KOPT-K1 (cell line): ENCODE measurements at regions not wholly inside any gene's neighbourhood (a gene's known extent, or its start where the extent isn't known, plus 50 kb on each side); places are given as distances from the start of the nearest gene placed in this dataset.

Experiments used
- H3K27ac ChIP-seq: fragments of 200-600 bp; sonication (generic); 2 replicates; pipeline ENCODE4 v1.5.1; 2016; ENCODE audit warnings: antibody characterized with exemption, mild to moderate bottlenecking, low read depth, low read length; ENCODE audit not compliant: poor library complexity, severe bottlenecking
- H3K36me3 ChIP-seq: fragments of 200-600 bp; sonication (generic); 2 replicates; pipeline ENCODE4 v1.5.1; 2017; ENCODE audit warnings: antibody characterized with exemption, mild to moderate bottlenecking, low read length, moderate library complexity; ENCODE audit not compliant: insufficient read depth
- H3K9me3 ChIP-seq: fragments of 200-600 bp; sonication (generic); 2 replicates; pipeline ENCODE4 v1.5.1; 2017; ENCODE audit warnings: antibody characterized with exemption, low read length, mild to moderate bottlenecking; ENCODE audit not compliant: insufficient read depth, poor library complexity, severe bottlenecking

DNA sequence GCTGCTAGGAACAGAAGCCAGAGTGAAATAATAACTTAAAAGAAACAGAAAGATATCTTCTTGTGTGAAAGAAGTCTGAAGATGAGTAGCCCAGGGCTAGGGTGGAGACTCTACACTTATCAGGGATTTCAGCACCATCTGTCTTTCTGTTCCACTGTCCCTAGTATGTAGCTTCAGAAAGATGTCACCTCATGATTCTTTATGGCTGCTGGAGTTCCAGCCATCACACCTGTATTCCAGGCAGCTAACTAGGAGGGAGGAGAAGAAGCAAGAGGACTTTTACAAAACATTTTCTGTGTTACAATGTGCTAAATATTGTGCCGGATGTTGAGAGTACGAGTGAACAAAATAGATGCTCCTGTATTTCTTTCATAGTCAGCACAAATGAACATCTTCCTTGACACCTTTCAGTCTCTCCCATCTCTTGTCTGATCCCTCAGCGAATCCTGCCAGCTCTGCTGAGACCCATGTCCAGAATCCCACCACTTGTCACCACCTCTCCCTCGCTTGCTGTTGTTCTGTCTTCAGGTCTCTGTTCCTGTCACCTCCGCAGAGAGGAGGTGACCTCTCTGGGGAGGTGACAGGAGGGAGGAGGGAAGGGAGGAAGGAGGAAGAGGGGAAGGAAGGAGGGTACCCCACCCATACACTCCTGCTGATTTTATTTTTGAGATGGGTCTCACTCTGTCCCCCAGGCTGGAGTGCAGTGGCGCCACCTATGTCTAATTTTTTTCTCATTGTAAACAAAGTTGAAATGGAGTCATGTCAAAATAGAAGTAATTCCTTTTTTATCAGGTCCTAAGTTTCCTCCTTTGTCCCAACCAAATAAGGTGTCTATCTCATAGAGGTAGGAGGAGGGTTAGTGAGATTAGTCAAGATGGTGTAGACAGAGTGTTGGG is 188.9 kb downstream of the TFAP2C start:
- Histone ChIP-seq H3K9me3 (no peaks in the 10 kb centered on the region), H3K27ac (peak overlapping the region; percentile 46), H3K36me3 (no peaks in the 10 kb centered on the region)

DNA sequence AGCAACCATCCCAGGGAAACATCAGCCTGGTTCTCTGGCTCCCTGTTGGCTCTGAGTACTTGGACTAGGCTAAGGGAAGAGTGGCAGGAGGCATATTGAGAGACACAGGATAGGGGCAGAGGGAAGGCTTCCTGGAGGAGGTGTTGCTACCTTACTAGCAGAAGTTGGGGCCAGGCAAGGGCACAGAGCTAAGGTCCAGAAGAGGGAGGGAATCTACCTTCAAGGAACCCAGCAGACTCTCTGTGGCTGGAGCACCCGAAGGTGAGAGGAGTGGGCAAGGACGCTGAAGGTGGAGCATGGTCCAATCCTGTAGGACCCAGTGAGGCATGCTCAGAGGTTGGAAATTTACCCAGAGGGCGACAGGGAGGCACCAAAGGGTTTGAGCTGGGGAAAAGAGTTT is 191.9 kb downstream of the TFAP2C start:
- no peaks in the 10 kb centered on the region for H3K9me3 ChIP-seq
- H3K36me3 ChIP-seq = no peaks in the 10 kb centered on the region
- H3K27ac ChIP-seq = no peak overlapping the region

DNA sequence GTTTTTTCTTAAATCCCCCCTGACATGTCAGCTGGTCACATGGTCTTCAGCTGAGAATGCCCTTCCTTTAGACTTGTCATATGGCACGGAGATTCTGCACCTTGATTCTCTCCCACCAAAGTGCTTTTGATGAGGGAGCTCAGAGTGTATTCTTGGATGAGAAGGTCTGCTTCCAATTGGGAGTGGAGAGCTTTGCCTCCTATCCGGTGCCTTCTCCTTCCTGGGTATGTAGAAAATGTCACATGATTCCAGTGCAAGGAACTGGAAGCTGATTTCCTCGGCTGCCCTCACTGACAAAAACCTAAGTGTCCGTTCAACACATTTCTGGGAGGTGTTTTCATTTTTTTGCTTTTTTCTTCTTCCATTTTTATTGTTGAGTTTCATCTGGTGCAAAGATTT is 197.2 kb downstream of the TFAP2C start:
- H3K27ac ChIP-seq = no peak overlapping the region
- H3K36me3 ChIP-seq = no peaks in the 10 kb centered on the region
- H3K9me3 ChIP-seq = no peaks in the 10 kb centered on the region

DNA sequence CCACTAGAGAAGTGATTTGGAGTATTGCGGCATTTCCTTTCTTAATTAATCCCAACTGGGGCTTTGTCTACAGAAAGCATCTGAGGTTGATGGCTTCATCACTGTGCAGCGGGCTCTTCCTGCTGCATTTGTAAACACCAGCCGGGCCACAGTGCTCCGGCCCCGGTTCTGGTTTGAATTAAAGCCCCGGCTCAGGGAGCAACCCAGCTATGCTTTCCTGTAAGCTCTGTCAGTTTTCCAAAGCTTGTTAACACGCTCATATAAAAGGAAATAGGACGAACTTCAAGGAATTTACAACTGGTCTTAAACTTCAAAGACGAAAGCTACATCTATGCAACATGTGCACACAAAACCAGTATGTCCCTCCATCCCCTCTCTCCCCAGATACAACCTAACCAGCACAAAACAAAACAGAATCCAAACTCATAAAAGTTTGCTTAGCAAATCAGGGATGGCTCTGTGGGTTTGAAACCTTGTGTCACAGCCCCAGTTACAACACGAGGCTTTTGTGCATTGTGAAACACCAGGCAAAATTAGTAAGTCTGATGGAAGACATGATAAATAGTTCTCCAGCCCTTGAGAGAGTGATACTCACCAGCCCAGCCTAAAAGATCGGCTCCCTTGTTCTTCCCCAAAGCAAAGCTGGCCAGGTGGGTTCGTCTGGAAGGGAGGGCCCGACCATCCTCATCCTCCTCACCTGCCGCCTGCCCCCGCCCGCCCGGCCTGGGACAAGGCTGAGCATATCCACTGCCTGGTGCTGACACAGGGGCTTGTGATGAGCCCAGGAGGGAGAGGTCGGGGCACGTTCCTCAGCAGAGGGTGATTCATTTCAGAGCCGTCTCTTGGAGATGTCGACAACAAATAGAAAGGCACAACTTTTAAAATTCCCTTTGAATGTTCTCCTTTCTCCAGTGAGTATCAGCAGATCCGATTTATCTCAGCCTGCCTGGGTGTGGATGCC is 197.9 kb downstream of the TFAP2C start:
- Histone ChIP-seq H3K36me3 (no peaks in the 10 kb centered on the region), H3K9me3 (no peaks in the 10 kb centered on the region), H3K27ac (no peak overlapping the region)

GRCh38 chr20:56827763-56828162 is 198.7 kb downstream of the TFAP2C start:
- Histone ChIP-seq H3K27ac (no peak overlapping the region), H3K36me3 (no peaks in the 10 kb centered on the region), H3K9me3 (no peaks in the 10 kb centered on the region)

GRCh38 chr20:56828402-56828801 is 199.3 kb downstream of the TFAP2C start:
- no peak overlapping the region for H3K27ac ChIP-seq
- H3K9me3 ChIP-seq = no peaks in the 10 kb centered on the region
- no peaks in the 10 kb centered on the region for H3K36me3 ChIP-seq

GRCh38 chr20:56829788-56830385 is 200.8 kb downstream of the TFAP2C start:
- H3K27ac ChIP-seq = no peak overlapping the region
- H3K36me3 ChIP-seq = no peaks in the 10 kb centered on the region
- no peaks in the 10 kb centered on the region for H3K9me3 ChIP-seq

DNA sequence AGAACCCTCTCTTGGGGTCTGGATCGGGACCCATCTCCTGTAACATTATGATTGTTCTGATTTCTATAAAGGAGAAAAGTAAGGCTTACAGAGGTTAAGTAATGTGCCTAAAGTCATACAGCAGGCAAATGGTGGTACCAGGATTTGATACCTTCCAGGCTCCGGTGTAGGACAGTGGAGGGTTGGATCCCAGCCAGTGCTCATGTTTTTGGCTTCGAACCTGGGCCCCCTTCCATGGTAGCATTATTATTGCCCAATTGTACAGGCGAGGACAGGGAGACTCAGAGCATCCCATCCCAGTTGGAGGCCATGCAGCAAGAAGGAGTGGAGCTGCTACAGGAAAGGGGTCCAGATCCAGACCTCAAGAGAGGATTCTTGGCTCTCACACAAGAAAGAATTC is 202.7 kb downstream of the TFAP2C start:
- H3K27ac ChIP-seq = no peak overlapping the region
- no peaks in the 10 kb centered on the region for H3K36me3 ChIP-seq
- H3K9me3 ChIP-seq = no peaks in the 10 kb centered on the region

DNA sequence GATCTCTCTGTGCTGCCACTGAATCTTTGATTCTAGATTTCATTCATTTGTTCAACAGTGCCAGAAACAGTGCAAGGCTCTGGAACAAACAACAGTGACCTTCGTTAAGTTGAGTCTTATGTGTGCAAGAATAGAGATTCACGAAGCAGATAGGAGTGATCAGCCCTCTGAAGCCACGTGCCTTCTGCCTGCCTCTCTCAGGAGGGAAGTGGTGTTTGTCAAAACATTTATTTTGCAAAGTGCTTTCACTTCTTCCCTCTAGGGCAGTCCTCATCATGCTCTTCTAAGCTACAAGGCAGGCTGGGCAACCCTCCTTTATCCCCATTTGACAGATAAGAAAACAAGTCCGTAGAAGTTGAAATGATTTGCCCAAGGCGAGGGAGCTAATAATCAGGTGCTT is 204.3 kb downstream of the TFAP2C start:
- H3K9me3 ChIP-seq = no peaks in the 10 kb centered on the region
- no peaks in the 10 kb centered on the region for H3K36me3 ChIP-seq
- no peak overlapping the region for H3K27ac ChIP-seq

GRCh38 chr20:56835829-56836550 is 206.9 kb downstream of the TFAP2C start:
- Histone ChIP-seq H3K27ac (no peak overlapping the region), H3K36me3 (no peaks in the 10 kb centered on the region), H3K9me3 (no peaks in the 10 kb centered on the region)

- H3K27ac ChIP-seq = no peak overlapping the region
- H3K9me3 ChIP-seq = peaks cover 20% of the 10 kb centered on the region
- H3K36me3 ChIP-seq = no peaks in the 10 kb centered on the region
Measured at GRCh38 chr20:56839222-56839621, 210.1 kb downstream of the TFAP2C start.

DNA sequence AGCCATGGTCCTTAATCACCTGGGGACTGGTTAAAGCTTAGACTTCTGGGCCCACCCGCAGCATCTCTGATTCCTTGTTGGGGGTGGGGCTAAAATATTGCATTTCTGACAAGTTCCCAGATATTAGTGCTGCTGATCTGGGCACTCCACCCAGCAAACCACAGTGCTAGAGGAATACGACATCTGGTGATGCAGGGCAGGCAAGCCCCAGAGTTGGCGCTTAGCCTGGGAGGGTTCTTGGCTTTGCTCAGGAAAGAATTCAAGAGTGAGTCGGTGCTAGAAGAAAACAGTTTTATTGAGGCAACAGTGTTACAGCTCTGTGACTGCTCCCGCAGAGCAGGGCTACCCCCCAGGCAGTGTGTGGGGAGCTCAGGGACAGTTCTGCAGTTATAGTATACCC is 210.7 kb downstream of the TFAP2C start:
- Histone ChIP-seq H3K36me3 (no peaks in the 10 kb centered on the region), H3K9me3 (peaks cover 20% of the 10 kb centered on the region), H3K27ac (no peak overlapping the region)

GRCh38 chr20:56840716-56841261 is 211.7 kb downstream of the TFAP2C start:
- Histone ChIP-seq H3K9me3 (peaks cover 20% of the 10 kb centered on the region), H3K36me3 (no peaks in the 10 kb centered on the region), H3K27ac (no peak overlapping the region)

- Histone ChIP-seq H3K36me3 (no peaks in the 10 kb centered on the region), H3K27ac (no peak overlapping the region), H3K9me3 (peaks cover 20% of the 10 kb centered on the region)
Measured at GRCh38 chr20:56841346-56841908, 212.3 kb downstream of the TFAP2C start.
